ENCODE measurements at regions not wholly inside any gene's neighbourhood (a gene's known extent, or its start where the extent isn't known, plus 50 kb on each side); places are given as distances from the start of the nearest gene placed in this dataset.

DNA sequence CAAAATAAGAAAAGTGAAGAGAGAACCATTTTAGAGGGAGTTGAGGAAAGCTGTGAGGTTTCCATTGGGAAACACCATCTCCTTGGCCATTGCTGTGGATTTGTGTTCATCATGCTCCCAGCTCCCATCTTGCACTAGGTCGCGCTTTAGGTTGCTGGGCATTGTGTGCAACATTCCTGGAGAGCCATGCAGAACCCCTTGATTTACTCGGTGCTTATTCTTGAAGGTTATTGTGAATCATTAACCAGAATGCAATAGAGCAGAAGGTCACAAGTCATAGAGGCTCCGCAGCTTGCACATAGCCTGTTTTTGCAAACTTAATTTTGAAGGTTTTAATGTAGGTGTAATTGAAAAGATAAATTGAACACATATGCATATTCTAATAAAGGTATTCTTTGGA is 239.2 kb upstream of the IL12A start:
- POLR2A ChIA-PET = no interaction called here
- no peak overlapping the region for H2AFZ ChIP-seq (ENCODE audit: low read depth)
- H3K4me3 ChIP-seq (ENCODE audit: low read depth in 2 of 2, low read length in 1 of 2) = no peak overlapping the region
- H3K79me2 ChIP-seq (ENCODE audit: insufficient read depth) = no peaks in the 10 kb centered on the region
- H3K4me1 ChIP-seq (ENCODE audit: control insufficient read depth in 1 of 2, insufficient read depth in 2 of 2, low read depth in 1 of 2, low read length in 1 of 2) = no peaks in the 10 kb centered on the region
- H4K20me1 ChIP-seq (ENCODE audit: insufficient read depth) = no peaks in the 10 kb centered on the region
- 89% methylated on average over 4 of the region's 4 CpGs for WGBS (ENCODE audit: low lambda C conversion rate)
- H3K4me2 ChIP-seq = no peak overlapping the region
- no peak overlapping the region for H3K27ac ChIP-seq (ENCODE audit: low read depth in 2 of 2, low read length in 1 of 2)
- CTCF ChIA-PET = no interaction called here
- no peak for TF ChIP-seq EP300 (IDR thresholded peaks at IDR 0.05; ENCODE audit: borderline replicate concordance in 1 of 2, low read depth in 1 of 2, low read length in 1 of 2)
- TF ChIP-seq GABPA (IDR thresholded peaks at IDR 0.05; ENCODE audit: low read depth) = no peak
- no peak for TF ChIP-seq USF1 (IDR thresholded peaks at IDR 0.05; ENCODE audit: borderline replicate concordance, low read depth)
- TF ChIP-seq TCF12 (IDR thresholded peaks at IDR 0.05) = no peak
- TF ChIP-seq GATA2 (CRISPR knock-in tag; IDR thresholded peaks at IDR 0.05) = no peak
- TF ChIP-seq NRF1 (IDR thresholded peaks at IDR 0.05; ENCODE audit: low read depth, low read length) = no peak
- no peak for TF ChIP-seq TEAD4 (IDR thresholded peaks at IDR 0.05; ENCODE audit: borderline replicate concordance, insufficient read depth)
- no peak for TF ChIP-seq ELF1 (IDR thresholded peaks at IDR 0.05)
- no peak for TF ChIP-seq POLR2AphosphoS5 (IDR thresholded peaks at IDR 0.05; ENCODE audit: low read depth, low read length)
- no peak for TF ChIP-seq RFX5 (IDR thresholded peaks at IDR 0.05; ENCODE audit: low read length)
- TF ChIP-seq JUND (IDR thresholded peaks at IDR 0.05) = no peak
- TF ChIP-seq CTCF (IDR thresholded peaks at IDR 0.05) = no peak
- H3K36me3 ChIP-seq (replicated peaks in 1 of 2; ENCODE audit: control insufficient read depth in 1 of 2, insufficient read depth in 2 of 2, low read length in 1 of 2) = no peaks in the 10 kb centered on the region
- no peak for DNase-seq
- H3K9me3 ChIP-seq = no peaks in the 10 kb centered on the region
- no peaks in the 10 kb centered on the region for H3F3A ChIP-seq (replicated peaks; ENCODE audit: insufficient read depth)
- no peak overlapping the region for H3K9ac ChIP-seq
- no peaks in the 10 kb centered on the region for H3K9me2 ChIP-seq
- H3K27me3 ChIP-seq (ENCODE audit: insufficient read depth) = no peaks in the 10 kb centered on the region

DNA sequence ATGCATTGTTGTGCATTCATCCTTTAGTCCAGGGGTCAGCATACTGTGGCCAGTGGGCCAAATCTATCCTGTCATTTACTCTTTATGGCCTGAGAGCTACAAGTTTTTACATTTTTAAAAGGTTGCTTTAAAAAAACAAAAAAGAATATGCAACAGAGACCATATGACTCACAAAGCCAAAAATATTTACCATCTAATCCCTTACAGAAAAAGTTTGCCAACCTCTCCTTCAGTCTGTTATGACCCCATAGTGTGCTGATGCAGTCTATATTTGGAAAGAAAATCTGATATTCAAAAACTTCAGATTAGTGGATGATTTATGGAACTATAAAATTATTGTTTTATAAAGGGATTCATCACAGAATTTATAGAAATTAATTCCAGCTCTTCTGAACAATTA is 237.5 kb upstream of the IL12A start:
- no peak for TF ChIP-seq RAD21 (IDR thresholded peaks at IDR 0.05; ENCODE audit: low read length)
- no peak for TF ChIP-seq CHD2 (IDR thresholded peaks at IDR 0.05; ENCODE audit: low read length, partially characterized antibody)
- H3K36me3 ChIP-seq (replicated peaks in 1 of 2; ENCODE audit: control insufficient read depth in 1 of 2, insufficient read depth in 2 of 2, low read length in 1 of 2) = no peaks in the 10 kb centered on the region
- H2AFZ ChIP-seq (ENCODE audit: low read depth) = no peak overlapping the region
- DNase-seq = no peak
- POLR2A ChIA-PET = no interaction called here
- no peaks in the 10 kb centered on the region for H4K20me1 ChIP-seq (ENCODE audit: insufficient read depth)
- H3K4me1 ChIP-seq (ENCODE audit: control insufficient read depth in 1 of 2, insufficient read depth in 2 of 2, low read depth in 1 of 2, low read length in 1 of 2) = no peaks in the 10 kb centered on the region
- H3K4me2 ChIP-seq = no peak overlapping the region
- no peaks in the 10 kb centered on the region for H3K9me2 ChIP-seq
- no peak overlapping the region for H3K4me3 ChIP-seq (ENCODE audit: low read depth in 2 of 2, low read length in 1 of 2)
- H3K9me3 ChIP-seq = no peaks in the 10 kb centered on the region
- no peak overlapping the region for H3K9ac ChIP-seq
- no peak overlapping the region for H3K27ac ChIP-seq (ENCODE audit: low read depth in 2 of 2, low read length in 1 of 2)
- H3K79me2 ChIP-seq (ENCODE audit: insufficient read depth) = no peaks in the 10 kb centered on the region
- H3F3A ChIP-seq (replicated peaks; ENCODE audit: insufficient read depth) = no peaks in the 10 kb centered on the region
- H3K27me3 ChIP-seq (ENCODE audit: insufficient read depth) = no peaks in the 10 kb centered on the region
- CTCF ChIA-PET = interaction anchor here (0.7 to 1.0 kb wide), 2 partner anchors 20 to 68 kb away, joined by 3 read pairs; no protein-coding TSS in a partner anchor
